T follicular helper cell (primary cell): ENCODE measurements at regions not wholly inside any gene's neighbourhood (a gene's known extent, or its start where the extent isn't known, plus 50 kb on each side); places are given as distances from the start of the nearest gene placed in this dataset.
"Not testable (repeated sequence)": the region's sequence is repeated elsewhere in the genome, so short reads cannot be mapped to it uniquely, and the experiment has no call there.

ENCODE experiments used
- DNase-seq: peaks from one replicate; pipeline ENCODE4 v3.0.0-alpha.2; 2020; ENCODE audit warnings: low read depth

- DNase-seq: peak; percentile 23
Observed at GRCh38 chr6:6724539-6725467, 136.3 kb downstream of the LY86 start.

GRCh38 chr6:6725468-6726209, 137.1 kb downstream of the LY86 start:
- no peak for DNase-seq

- DNase-seq: no peak
Observed at GRCh38 chr6:6728169-6728941, 139.8 kb downstream of the LY86 start.

GRCh38 chr6:6729971-6730370, 141.5 kb downstream of the LY86 start:
- DNase-seq: no peak

GRCh38 chr6:6730831-6731230, 142.3 kb downstream of the LY86 start:
- DNase-seq: no peak

- no peak for DNase-seq
Observed at GRCh38 chr6:6734479-6735465, 146.3 kb downstream of the LY86 start.

GRCh38 chr6:6736791-6737654, 148.5 kb downstream of the LY86 start:
- no peak for DNase-seq

GRCh38 chr6:6737671-6738070, 149.2 kb downstream of the LY86 start:
- no peak for DNase-seq

GRCh38 chr6:6738108-6738507, 149.6 kb downstream of the LY86 start:
- no peak for DNase-seq

- no peak for DNase-seq
Observed at GRCh38 chr6:6738922-6739716, 150.6 kb downstream of the LY86 start.

- DNase-seq: no peak
Observed at GRCh38 chr6:6740595-6740994, 152.1 kb downstream of the LY86 start.

GRCh38 chr6:6741264-6741663, 152.7 kb downstream of the LY86 start:
- no peak for DNase-seq

- no peak for DNase-seq
Observed at GRCh38 chr6:6742535-6742934, 154.0 kb downstream of the LY86 start.

- no peak for DNase-seq
Observed at GRCh38 chr6:6744551-6744950, 156.0 kb downstream of the LY86 start.

- DNase-seq: not testable (repeated sequence)
Observed at GRCh38 chr6:6745637-6746332, 157.3 kb downstream of the LY86 start.

GRCh38 chr6:6746333-6746969, 157.9 kb downstream of the LY86 start:
- DNase-seq: no peak

GRCh38 chr6:6746970-6747338, 158.4 kb downstream of the LY86 start:
- DNase-seq: no peak

GRCh38 chr6:6747371-6747770, 158.9 kb downstream of the LY86 start:
- DNase-seq: no peak
